Endothelial cell (in vitro differentiated cells): ENCODE measurements at regions not wholly inside any gene's neighbourhood (a gene's known extent, or its start where the extent isn't known, plus 50 kb on each side); places are given as distances from the start of the nearest gene placed in this dataset.

Experiments
- DNase-seq: peaks from one replicate; pipeline ENCODE4 v3.0.0; 2021; ENCODE audit warnings: low spot score
- H3K27ac Mint-ChIP-seq: one replicate; pipeline ENCODE4 v1.8.0; 2021; ENCODE audit warnings: mixed read lengths, inconsistent platforms; ENCODE audit not compliant: unreplicated experiment
- H3K27me3 Mint-ChIP-seq: one replicate; pipeline ENCODE4 v1.8.0; 2021; ENCODE audit warnings: mild to moderate bottlenecking, moderate library complexity, mixed read lengths, inconsistent platforms; ENCODE audit not compliant: unreplicated experiment
- H3K36me3 Mint-ChIP-seq: one replicate; pipeline ENCODE4 v1.8.0; 2021; ENCODE audit warnings: mild to moderate bottlenecking, low read depth, mixed read lengths, inconsistent platforms; ENCODE audit not compliant: unreplicated experiment
- H3K4me1 Mint-ChIP-seq: one replicate; pipeline ENCODE4 v1.8.0; 2021; ENCODE audit warnings: mild to moderate bottlenecking, mixed read lengths, inconsistent platforms; ENCODE audit not compliant: unreplicated experiment
- H3K4me3 Mint-ChIP-seq: one replicate; pipeline ENCODE4 v1.8.0; 2021; ENCODE audit warnings: mild to moderate bottlenecking, mixed read lengths, inconsistent platforms; ENCODE audit not compliant: unreplicated experiment
- H3K9me3 Mint-ChIP-seq: one replicate; pipeline ENCODE4 v1.8.0; 2021; ENCODE audit warnings: mixed read lengths, inconsistent platforms; ENCODE audit not compliant: unreplicated experiment
- TF ChIP-seq, protein P1 (sequence below): fragments of 200-600 bp; sonication (generic); IDR thresholded peaks from one replicate; pipeline ENCODE4 v1.5.0; 2021; ENCODE audit warnings: antibody characterized with exemption; ENCODE audit not compliant: unreplicated experiment

DNA sequence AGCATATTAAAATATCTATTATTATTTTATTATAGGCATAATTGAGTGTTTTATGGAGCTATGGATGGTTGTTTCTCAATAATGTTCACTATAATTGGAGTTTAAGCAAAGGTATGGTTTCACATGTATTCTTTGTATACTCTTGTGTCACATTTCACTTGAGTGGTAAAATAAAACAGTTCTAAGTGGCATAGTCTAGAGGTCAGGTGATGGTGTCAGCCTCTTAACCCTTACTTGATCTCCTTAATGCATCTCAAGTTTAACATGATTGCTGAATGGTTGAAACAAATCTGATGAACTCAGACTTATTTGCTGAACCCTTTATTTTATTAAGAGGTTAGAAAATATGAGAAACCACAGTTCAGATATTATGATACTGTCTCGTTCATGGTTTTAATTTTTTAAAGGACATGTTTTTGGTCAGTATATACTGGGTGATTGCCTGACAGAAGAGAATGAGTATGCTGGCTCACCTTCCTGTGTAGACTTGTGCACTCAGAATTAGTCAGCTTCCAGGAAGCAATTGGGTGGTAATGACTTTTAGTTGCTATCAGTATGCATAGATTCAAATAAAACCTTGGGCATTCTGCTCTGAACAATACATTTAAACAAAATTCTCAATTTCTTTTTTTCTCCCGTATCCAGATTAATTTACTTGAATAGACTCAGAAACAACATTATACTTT lies 464.6 kb downstream of the PCNX1 start:
- H3K4me3 Mint-ChIP-seq, result no peak overlapping the region
- DNase-seq, result no peak
- H3K27me3 Mint-ChIP-seq, result no peaks in the 10 kb centered on the region
- TF ChIP-seq, protein P1, sequence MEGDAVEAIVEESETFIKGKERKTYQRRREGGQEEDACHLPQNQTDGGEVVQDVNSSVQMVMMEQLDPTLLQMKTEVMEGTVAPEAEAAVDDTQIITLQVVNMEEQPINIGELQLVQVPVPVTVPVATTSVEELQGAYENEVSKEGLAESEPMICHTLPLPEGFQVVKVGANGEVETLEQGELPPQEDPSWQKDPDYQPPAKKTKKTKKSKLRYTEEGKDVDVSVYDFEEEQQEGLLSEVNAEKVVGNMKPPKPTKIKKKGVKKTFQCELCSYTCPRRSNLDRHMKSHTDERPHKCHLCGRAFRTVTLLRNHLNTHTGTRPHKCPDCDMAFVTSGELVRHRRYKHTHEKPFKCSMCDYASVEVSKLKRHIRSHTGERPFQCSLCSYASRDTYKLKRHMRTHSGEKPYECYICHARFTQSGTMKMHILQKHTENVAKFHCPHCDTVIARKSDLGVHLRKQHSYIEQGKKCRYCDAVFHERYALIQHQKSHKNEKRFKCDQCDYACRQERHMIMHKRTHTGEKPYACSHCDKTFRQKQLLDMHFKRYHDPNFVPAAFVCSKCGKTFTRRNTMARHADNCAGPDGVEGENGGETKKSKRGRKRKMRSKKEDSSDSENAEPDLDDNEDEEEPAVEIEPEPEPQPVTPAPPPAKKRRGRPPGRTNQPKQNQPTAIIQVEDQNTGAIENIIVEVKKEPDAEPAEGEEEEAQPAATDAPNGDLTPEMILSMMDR, result no peak
- no peaks in the 10 kb centered on the region for H3K9me3 Mint-ChIP-seq
- peaks cover 6% of the 10 kb centered on the region for H3K36me3 Mint-ChIP-seq
- peaks cover 14% of the 10 kb centered on the region for H3K4me1 Mint-ChIP-seq
- H3K27ac Mint-ChIP-seq, result no peak overlapping the region

DNA sequence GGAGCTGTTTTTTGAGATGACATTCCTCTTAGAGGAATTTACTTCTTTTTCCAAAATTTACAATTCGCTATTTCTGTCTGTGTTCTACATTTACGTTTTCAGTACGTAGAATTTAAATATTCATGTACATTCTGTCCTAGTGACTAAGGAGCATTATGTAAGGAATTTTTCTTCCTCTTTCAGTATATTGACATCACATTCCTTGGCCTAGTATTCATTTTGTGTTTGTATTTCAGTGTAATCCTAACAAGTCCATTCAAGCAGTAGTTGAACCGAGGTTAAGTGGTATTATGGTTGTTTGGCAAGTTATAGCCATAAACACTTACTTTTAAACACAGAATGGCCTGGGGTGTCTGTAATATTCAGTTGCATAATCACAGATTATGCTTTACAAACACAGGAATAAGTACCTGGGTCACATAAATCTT lies 465.2 kb downstream of the PCNX1 start:
- Mint-ChIP-seq H3K4me1 (peaks cover 14% of the 10 kb centered on the region), H3K4me3 (no peak overlapping the region), H3K27ac (no peak overlapping the region), H3K9me3 (no peaks in the 10 kb centered on the region), H3K27me3 (no peaks in the 10 kb centered on the region), H3K36me3 (peaks cover 6% of the 10 kb centered on the region)
- TF ChIP-seq, protein P1, result no peak
- no peak for DNase-seq

DNA sequence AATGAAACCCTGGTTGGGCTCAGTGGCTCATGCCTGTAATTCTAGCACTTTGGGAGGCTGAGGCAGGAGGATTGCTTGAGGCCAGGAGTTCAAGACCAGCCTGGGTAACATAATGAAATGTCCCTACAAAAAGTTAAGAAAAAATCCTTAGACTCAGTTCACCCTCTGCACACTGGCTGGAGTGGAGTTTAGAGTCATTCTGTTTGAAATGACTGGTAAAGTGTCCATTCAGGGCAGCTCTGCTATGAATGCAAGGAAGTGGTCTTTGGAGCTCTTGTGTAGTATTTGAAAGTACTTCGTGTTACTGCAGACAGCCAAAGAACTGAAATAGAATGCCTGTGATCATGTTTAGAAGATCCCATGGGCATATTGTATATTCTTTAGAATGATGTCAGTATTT lies 466.5 kb downstream of the PCNX1 start:
- peaks cover 13% of the 10 kb centered on the region for H3K36me3 Mint-ChIP-seq
- H3K4me1 Mint-ChIP-seq, result peaks cover 14% of the 10 kb centered on the region
- no peak overlapping the region for H3K27ac Mint-ChIP-seq
- H3K4me3 Mint-ChIP-seq, result no peak overlapping the region
- TF ChIP-seq, protein P1, result no peak
- H3K27me3 Mint-ChIP-seq, result no peaks in the 10 kb centered on the region
- no peak for DNase-seq
- H3K9me3 Mint-ChIP-seq, result peaks cover 7% of the 10 kb centered on the region

DNA sequence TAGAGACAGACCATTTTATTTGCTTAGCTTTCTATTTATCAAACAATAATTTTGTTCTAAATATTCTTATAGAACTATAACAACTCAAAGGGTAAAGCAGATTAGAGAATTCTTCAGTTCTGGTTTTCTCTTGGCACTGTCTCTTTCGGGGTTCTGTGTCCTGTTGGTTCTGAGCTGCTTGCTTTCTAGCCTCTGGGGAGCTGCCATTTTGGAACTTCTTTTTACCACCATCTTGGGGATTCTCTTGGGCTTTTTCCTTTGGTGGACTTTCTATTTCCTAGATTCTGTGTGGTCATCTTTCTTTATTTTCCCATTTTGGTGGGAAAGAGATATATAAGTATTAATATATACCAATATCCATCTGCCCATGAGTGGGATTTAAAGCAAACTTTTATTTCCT lies 467.7 kb downstream of the PCNX1 start:
- DNase-seq, result no peak
- Mint-ChIP-seq H3K4me1 (peaks cover 18% of the 10 kb centered on the region), H3K9me3 (peaks cover 7% of the 10 kb centered on the region), H3K36me3 (peaks cover 13% of the 10 kb centered on the region), H3K27me3 (no peaks in the 10 kb centered on the region), H3K4me3 (no peak overlapping the region), H3K27ac (no peak overlapping the region)
- TF ChIP-seq, protein P1, result no peak

DNA sequence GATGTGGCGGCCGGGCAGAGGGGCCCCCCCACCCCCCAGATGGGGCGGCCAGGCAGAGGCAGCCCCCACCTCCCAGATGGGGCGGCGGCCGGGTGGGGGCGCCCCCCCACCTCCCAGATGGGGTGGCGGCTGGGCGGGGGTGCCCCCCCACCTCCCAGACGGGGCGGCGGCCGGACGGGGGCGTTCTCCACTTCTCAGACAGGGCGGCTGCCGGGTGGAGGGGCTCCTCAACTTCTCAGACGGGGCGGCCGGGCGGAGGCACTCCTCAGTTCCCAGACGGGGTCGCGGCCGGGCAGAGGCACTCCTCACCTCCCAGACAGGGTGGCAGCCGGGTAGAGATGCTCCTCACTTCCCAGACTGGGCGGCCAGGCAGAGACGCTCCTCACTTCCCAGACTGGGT lies 469.8 kb downstream of the PCNX1 start:
- Mint-ChIP-seq H3K36me3 (peaks cover 13% of the 10 kb centered on the region), H3K9me3 (peaks cover 7% of the 10 kb centered on the region), H3K27me3 (no peaks in the 10 kb centered on the region), H3K4me3 (no peak overlapping the region), H3K27ac (no peak overlapping the region), H3K4me1 (peaks cover 18% of the 10 kb centered on the region)
- TF ChIP-seq, protein P1, result no peak
- no peak for DNase-seq
